Activated CD8-positive, alpha-beta T cell treated with anti-CD3 and anti-CD28 coated beads, Interleukin-2, amount 10 ng/mL, durations not matched to agents 7 days and 5 days (primary cell): ENCODE measurements at regions not wholly inside any gene's neighbourhood (a gene's known extent, or its start where the extent isn't known, plus 50 kb on each side); places are given as distances from the start of the nearest gene placed in this dataset.

Source experiments
- ATAC-seq: fragments of 150-1000 bp; cut with Tn5 transposase; one replicate; pipeline ENCODE4 v1.10.0; 2021; ENCODE audit warnings: moderate library complexity
- CTCF ChIA-PET: fragments of 350-600 bp; sonication (Branson Sonifier 250); formaldehyde crosslinking; loops from one replicate; lab custom pipeline; 2021; ENCODE audit warnings: antibody characterized with exemption; lab: Charles Lee
- POLR2A ChIA-PET: fragments of 350-600 bp; sonication (Branson Sonifier 250); formaldehyde crosslinking; loops from one replicate; lab custom pipeline; 2021; ENCODE audit warnings: antibody characterized with exemption; lab: Charles Lee
- DNase-seq: peaks from one replicate; pipeline ENCODE4 v3.0.0-alpha.2; 2020
- H3K27ac Mint-ChIP-seq: one replicate; pipeline ENCODE4 v1.8.0; 2021; ENCODE audit warnings: mild to moderate bottlenecking, mixed read lengths
- H3K27me3 Mint-ChIP-seq: one replicate; pipeline ENCODE4 v1.8.0; 2021; ENCODE audit warnings: low read depth, mixed read lengths
- H3K36me3 Mint-ChIP-seq: one replicate; pipeline ENCODE4 v1.8.0; 2021; ENCODE audit warnings: low read depth, mixed read lengths
- H3K4me1 Mint-ChIP-seq: one replicate; pipeline ENCODE4 v1.8.0; 2021; ENCODE audit warnings: low read depth, mixed read lengths
- H3K4me3 Mint-ChIP-seq: one replicate; pipeline ENCODE4 v1.8.0; 2021; ENCODE audit warnings: mild to moderate bottlenecking, mixed read lengths
- H3K9me3 Mint-ChIP-seq: one replicate; pipeline ENCODE4 v1.8.0; 2022; ENCODE audit warnings: mixed read lengths; ENCODE audit not compliant: insufficient read depth

GRCh38 chr2:37873229-37873628 lies 51.9 kb upstream of the RMDN2 start:
- Mint-ChIP-seq H3K27ac (no peak overlapping the region), H3K27me3 (peaks cover 3% of the 10 kb centered on the region), H3K4me3 (no peak overlapping the region), H3K9me3 (no peaks in the 10 kb centered on the region), H3K36me3 (no peaks in the 10 kb centered on the region), H3K4me1 (peaks cover 21% of the 10 kb centered on the region)
- CTCF ChIA-PET, result interaction anchor here (1.7 to 7.8 kb wide), 3 partner anchors 40 to 477 kb away, joined by 4 to 135 read pairs (median 8); no protein-coding TSS in a partner anchor
- DNase-seq (no peak), ATAC-seq (no peak)
- POLR2A ChIA-PET, result no interaction called here

- CTCF ChIA-PET, result interaction anchor here (1.0 to 7.8 kb wide), 4 partner anchors 41 to 477 kb away, joined by 3 to 135 read pairs (median 6); no protein-coding TSS in a partner anchor
Observed at GRCh38 chr2:37873749-37874330, 51.2 kb upstream of the RMDN2 start.

DNA sequence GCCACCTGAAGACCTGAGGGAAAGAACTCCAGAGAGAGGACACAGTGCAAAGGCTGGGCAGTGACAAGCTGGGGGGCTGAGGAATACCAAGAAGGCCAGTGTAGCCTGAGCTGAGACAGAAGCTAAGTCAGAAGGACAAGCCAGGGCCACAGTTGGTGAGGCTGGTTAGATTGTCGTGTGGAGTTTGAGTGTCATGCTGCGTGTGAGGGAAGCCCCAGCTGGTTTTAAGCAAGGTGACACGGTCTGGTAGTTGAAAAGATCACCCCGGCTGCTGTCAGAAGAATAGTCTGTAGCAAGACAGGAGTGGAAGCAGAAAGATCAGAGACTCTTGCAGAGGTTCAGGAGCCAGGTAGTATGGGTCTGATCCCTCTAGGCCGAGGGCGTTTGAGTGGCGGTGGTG lies 50.6 kb upstream of the RMDN2 start:
- no peak overlapping the region for H3K27ac Mint-ChIP-seq
- CTCF ChIA-PET, result interaction anchor here (1.0 to 7.8 kb wide), 5 partner anchors 41 to 705 kb away, joined by 3 to 135 read pairs (median 7); no protein-coding TSS in a partner anchor
- DNase-seq (no peak), ATAC-seq (no peak)
- no peak overlapping the region for H3K4me3 Mint-ChIP-seq
- no peaks in the 10 kb centered on the region for H3K9me3 Mint-ChIP-seq
- POLR2A ChIA-PET, result no interaction called here
- H3K36me3 Mint-ChIP-seq, result no peaks in the 10 kb centered on the region
- peaks cover 3% of the 10 kb centered on the region for H3K27me3 Mint-ChIP-seq
- H3K4me1 Mint-ChIP-seq, result peaks cover 21% of the 10 kb centered on the region

More at GRCh38 chr2:37873749-37874330, 51.2 kb upstream of the RMDN2 start:
- DNase-seq, result no peak
- Mint-ChIP-seq H3K4me1 (peaks cover 21% of the 10 kb centered on the region), H3K27ac (no peak overlapping the region), H3K27me3 (peaks cover 3% of the 10 kb centered on the region), H3K9me3 (no peaks in the 10 kb centered on the region), H3K36me3 (no peaks in the 10 kb centered on the region), H3K4me3 (no peak overlapping the region)
- ATAC-seq, result no peak
- POLR2A ChIA-PET, result no interaction called here
